Right hindlimb (tissue), 1 donor: ENCODE measurements at regions not wholly inside any gene's neighbourhood (a gene's known extent, or its start where the extent isn't known, plus 50 kb on each side); places are given as distances from the start of the nearest gene placed in this dataset.
A peak's percentile ranks its signal among the peaks of the same experiment; 100 is the strongest.

ENCODE experiments used
- DNase-seq: peaks from one replicate; pipeline ENCODE4 v3.0.0-alpha.2; 2018

- DNase-seq = no peak
These were observed 379.1 kb upstream of the MKI67 start for GRCh38 chr10:128505346-128505745.

- DNase-seq = no peak
These were observed 380.2 kb upstream of the MKI67 start for GRCh38 chr10:128506423-128506822.

- DNase-seq = no peak
These were observed 380.8 kb upstream of the MKI67 start for GRCh38 chr10:128507066-128507465.

- no peak for DNase-seq
These were observed 385.1 kb upstream of the MKI67 start for GRCh38 chr10:128511284-128511683.

- DNase-seq = no peak
These were observed 386.5 kb upstream of the MKI67 start for GRCh38 chr10:128512767-128513166.

- DNase-seq = no peak
These were observed 388.3 kb upstream of the MKI67 start for GRCh38 chr10:128514536-128514935.

- DNase-seq = no peak
These were observed 390.0 kb upstream of the MKI67 start for GRCh38 chr10:128516180-128516579.

- no peak for DNase-seq
These were observed 390.9 kb upstream of the MKI67 start for GRCh38 chr10:128517167-128517566.

GRCh38 chr10:128518000-128518399 is 391.8 kb upstream of the MKI67 start:
- no peak for DNase-seq

GRCh38 chr10:128519581-128519980 is 393.4 kb upstream of the MKI67 start:
- DNase-seq = no peak

- no peak for DNase-seq
These were observed 394.1 kb upstream of the MKI67 start for GRCh38 chr10:128520211-128520815.

- DNase-seq = no peak
These were observed 396.5 kb upstream of the MKI67 start for GRCh38 chr10:128522551-128523308.

GRCh38 chr10:128525444-128525843 is 399.2 kb upstream of the MKI67 start:
- DNase-seq = no peak

- no peak for DNase-seq
These were observed 399.7 kb upstream of the MKI67 start for GRCh38 chr10:128525936-128526335.

GRCh38 chr10:128526791-128527375 is 400.7 kb upstream of the MKI67 start:
- DNase-seq = peak; percentile 86

- DNase-seq = peak; percentile 41
These were observed 401.5 kb upstream of the MKI67 start for GRCh38 chr10:128527711-128528110.

- DNase-seq = no peak
These were observed 401.9 kb upstream of the MKI67 start for GRCh38 chr10:128528167-128528566.

GRCh38 chr10:128528781-128529180 is 402.6 kb upstream of the MKI67 start:
- DNase-seq = no peak

- no peak for DNase-seq
These were observed 403.0 kb upstream of the MKI67 start for GRCh38 chr10:128529225-128529624.

- no peak for DNase-seq
These were observed 404.1 kb upstream of the MKI67 start for GRCh38 chr10:128530301-128530700.

- no peak for DNase-seq
These were observed 404.7 kb upstream of the MKI67 start for GRCh38 chr10:128530946-128531345.

GRCh38 chr10:128534686-128535085 is 408.5 kb upstream of the MKI67 start:
- DNase-seq = no peak

GRCh38 chr10:128536259-128536658 is 410.0 kb upstream of the MKI67 start:
- no peak for DNase-seq

GRCh38 chr10:128537834-128538330 is 411.7 kb upstream of the MKI67 start:
- DNase-seq = no peak
